IPS DF 4.7 (cell line): ENCODE measurements at regions not wholly inside any gene's neighbourhood (a gene's known extent, or its start where the extent isn't known, plus 50 kb on each side); places are given as distances from the start of the nearest gene placed in this dataset.
"Not testable (repeated sequence)": the region's sequence is repeated elsewhere in the genome, so short reads cannot be mapped to it uniquely, and the experiment has no call there.

Experiments used
- DNase-seq: peaks from one replicate; pipeline ENCODE4 v3.0.0-alpha.2; 2013; ENCODE audit warnings: low spot score; ENCODE audit errors: extremely low read depth

- not testable (repeated sequence) for DNase-seq
Observed at GRCh38 chrX:39277685-39278390, 476.6 kb downstream of the MID1IP1 start.

GRCh38 chrX:39283239-39283638 lies 482.0 kb downstream of the MID1IP1 start:
- DNase-seq: no peak

GRCh38 chrX:39288592-39288991 lies 487.3 kb downstream of the MID1IP1 start:
- DNase-seq: no peak

- DNase-seq: no peak
Observed at GRCh38 chrX:39289827-39290226, 488.6 kb downstream of the MID1IP1 start.

- no peak for DNase-seq
Observed at GRCh38 chrX:39293203-39293602, 491.9 kb downstream of the MID1IP1 start.

GRCh38 chrX:39296472-39296871 lies 495.2 kb downstream of the MID1IP1 start:
- DNase-seq: no peak

- no peak for DNase-seq
Observed at GRCh38 chrX:39298821-39299220, 497.6 kb downstream of the MID1IP1 start.

- DNase-seq: no peak
Observed at GRCh38 chrX:39299615-39300014, 498.4 kb downstream of the MID1IP1 start.

GRCh38 chrX:39301036-39301435 lies 499.8 kb downstream of the MID1IP1 start:
- DNase-seq: no peak

- no peak for DNase-seq
Observed at GRCh38 chrX:39302838-39303237, 501.6 kb downstream of the MID1IP1 start.

- no peak for DNase-seq
Observed at GRCh38 chrX:39304746-39305145, 503.5 kb downstream of the MID1IP1 start.

GRCh38 chrX:39307488-39307887 lies 506.2 kb downstream of the MID1IP1 start:
- no peak for DNase-seq

GRCh38 chrX:39308126-39308525 lies 506.9 kb downstream of the MID1IP1 start:
- no peak for DNase-seq

GRCh38 chrX:39309018-39309635 lies 507.9 kb downstream of the MID1IP1 start:
- DNase-seq: no peak

- DNase-seq: no peak
Observed at GRCh38 chrX:39309721-39310152, 508.5 kb downstream of the MID1IP1 start.

GRCh38 chrX:39310891-39311290 lies 509.6 kb downstream of the MID1IP1 start:
- DNase-seq: no peak

GRCh38 chrX:39311646-39312045 lies 510.4 kb downstream of the MID1IP1 start:
- DNase-seq: no peak

- no peak for DNase-seq
Observed at GRCh38 chrX:39313146-39313545, 511.9 kb downstream of the MID1IP1 start.

GRCh38 chrX:39318506-39319343 lies 517.5 kb downstream of the MID1IP1 start:
- no peak for DNase-seq

- no peak for DNase-seq
Observed at GRCh38 chrX:39320165-39320564, 518.9 kb downstream of the MID1IP1 start.

- DNase-seq: no peak
Observed at GRCh38 chrX:39322496-39322895, 521.2 kb downstream of the MID1IP1 start.

GRCh38 chrX:39324233-39324930 lies 523.1 kb downstream of the MID1IP1 start:
- no peak for DNase-seq
